PC-9 (cell line): ENCODE measurements at regions not wholly inside any gene's neighbourhood (a gene's known extent, or its start where the extent isn't known, plus 50 kb on each side); places are given as distances from the start of the nearest gene placed in this dataset.

ENCODE experiments used
- CTCF ChIP-seq: fragments of 200-600 bp; sonication (generic); conservative IDR thresholded peaks from 2 replicates; pipeline ENCODE4 v1.6.1; 2017; ENCODE audit warnings: mixed run types, antibody characterized with exemption, mild to moderate bottlenecking, moderate library complexity
- EZH2 ChIP-seq: fragments of 200-600 bp; sonication (generic); IDR thresholded peaks from 2 replicates; pipeline ENCODE4 v1.8.0; 2017; ENCODE audit warnings: antibody characterized with exemption, low read depth

DNA sequence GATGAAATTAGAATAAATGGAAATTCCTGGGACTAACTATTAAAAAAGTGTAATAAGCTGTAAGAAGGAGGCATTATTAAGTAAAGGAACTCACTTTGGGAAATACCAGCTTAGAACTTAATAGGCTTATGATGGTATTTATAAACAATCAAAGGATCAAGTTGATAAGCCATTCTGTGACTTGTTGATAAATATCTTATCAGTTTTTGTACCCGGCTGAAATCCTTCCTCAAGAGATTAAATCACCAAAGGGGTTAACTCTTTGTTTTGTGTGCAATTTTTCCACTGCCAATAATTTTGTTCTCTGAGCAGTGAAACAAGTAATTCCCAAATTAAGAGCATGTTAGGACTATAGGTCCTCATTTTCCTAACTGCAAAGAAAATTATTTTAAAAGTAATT, 70.7 kb upstream of the BDP1 start:
- no peak for TF ChIP-seq CTCF
- TF ChIP-seq EZH2: no peak
